K562 (cell line): ENCODE measurements at regions not wholly inside any gene's neighbourhood (a gene's known extent, or its start where the extent isn't known, plus 50 kb on each side); places are given as distances from the start of the nearest gene placed in this dataset.
A peak's percentile ranks its signal among the peaks of the same experiment; 100 is the strongest.

Experiments
- ARID1B ChIP-seq: fragments of 450-650 bp; IDR thresholded peaks from 2 replicates; pipeline ENCODE4 v1.6.1; 2016; ENCODE audit warnings: antibody characterized with exemption, mild to moderate bottlenecking, inconsistent platforms
- FOXA3 ChIP-seq, 2 experiments: fragments of 450-650 bp in 1 of 2; sonication (generic) in 1 of 2; formaldehyde crosslinking; IDR thresholded peaks in 1 of 2; conservative IDR thresholded peaks in 1 of 2; 2 replicates each; pipeline versions ENCODE4 v1.4.0 to v1.8.0; 2020 to 2022; ENCODE audit warnings: mild to moderate bottlenecking in 2 of 2, missing genetic modification reagents in 1 of 2
- FOXK2 ChIP-seq, 2 experiments: fragments of 450-650 bp; IDR thresholded peaks in 1 of 2; conservative IDR thresholded peaks in 1 of 2; 2 replicates each; pipeline ENCODE4 v1.6.1; 2016; ENCODE audit warnings: low read depth in 2 of 2, mild to moderate bottlenecking in 1 of 2
- HDAC6 ChIP-seq: IDR thresholded peaks from 2 replicates; pipeline ENCODE4 v1.6.1; 2012; ENCODE audit warnings: low read depth, mild to moderate bottlenecking, control low read depth, inconsistent platforms, low read length, moderate library complexity
- MEF2D ChIP-seq: conservative IDR thresholded peaks from 2 replicates; pipeline ENCODE4 v1.6.1; 2016; ENCODE audit warnings: low read depth, missing genetic modification characterization, missing compliant biosample characterization
- NR1H2 ChIP-seq: sonication (generic); formaldehyde crosslinking; IDR thresholded peaks from 2 replicates; pipeline ENCODE4 v1.4.0; 2020; ENCODE audit warnings: mild to moderate bottlenecking, missing genetic modification reagents
- SAFB2 ChIP-seq: fragments of 200-400 bp; formaldehyde crosslinking; IDR thresholded peaks from 2 replicates; pipeline ENCODE4 v1.6.1; 2018; ENCODE audit warnings: borderline replicate concordance, low read length, low read depth, moderate library complexity; ENCODE audit not compliant: severe bottlenecking
- SRF ChIP-seq, 2 experiments: fragments of 250-450, 450-650 bp in 1 of 2; sonication (Bioruptor Pico) in 1 of 2; sonication (generic) in 1 of 2; formaldehyde crosslinking; IDR thresholded peaks; 2 replicates each; pipeline versions ENCODE4 v1.5.0 to v1.5.1; 2020 to 2022; ENCODE audit warnings: mild to moderate bottlenecking in 1 of 2, missing genetic modification reagents in 1 of 2
- STAG1 ChIP-seq: sonication (generic); formaldehyde crosslinking; IDR thresholded peaks from 2 replicates; pipeline ENCODE4 v1.5.0; 2020; ENCODE audit warnings: missing genetic modification reagents, borderline replicate concordance
- THRAP3 ChIP-seq: fragments of 450-650 bp; IDR thresholded peaks from 2 replicates; pipeline ENCODE4 v1.6.1; 2016; ENCODE audit warnings: mild to moderate bottlenecking, inconsistent platforms, borderline replicate concordance
- ZC3H4 ChIP-seq: sonication (generic); formaldehyde crosslinking; IDR thresholded peaks from 2 replicates; pipeline ENCODE4 v1.9.0; 2021; ENCODE audit warnings: missing genetic modification reagents, borderline replicate concordance
- ZNF668 ChIP-seq: fragments of 250-450 bp; sonication (Bioruptor Pico); IDR thresholded peaks from 2 replicates; pipeline ENCODE4 v1.8.0; 2022; ENCODE audit warnings: mild to moderate bottlenecking, inconsistent platforms
- TF ChIP-seq, protein P1 (sequence below): fragments of 250-450 bp; sonication (Bioruptor Pico); IDR thresholded peaks from 2 replicates; pipeline ENCODE4 v1.5.0; 2020; ENCODE audit warnings: mild to moderate bottlenecking
- TF ChIP-seq, protein P2 (sequence below): fragments of 250-450 bp; sonication (Bioruptor Pico); IDR thresholded peaks from 2 replicates; pipeline ENCODE4 v1.4.0; 2020; ENCODE audit warnings: mild to moderate bottlenecking, moderate library complexity, borderline replicate concordance
- TF ChIP-seq, protein P3 (sequence below): sonication (generic); formaldehyde crosslinking; IDR thresholded peaks from 2 replicates; pipeline ENCODE4 v1.8.0; 2023; ENCODE audit warnings: mild to moderate bottlenecking, missing genetic modification reagents
- TF ChIP-seq, protein P4 (sequence below), 2 experiments: fragments of 250-450 bp in 1 of 2; fragments of 450-650 bp in 1 of 2; sonication (Bioruptor Pico) in 1 of 2; IDR thresholded peaks; 2 replicates each; pipeline versions ENCODE4 v1.6.1 to v1.8.0; 2016 to 2021; ENCODE audit warnings: mild to moderate bottlenecking in 2 of 2, moderate library complexity in 2 of 2, missing compliant biosample characterization in 1 of 2, missing genetic modification characterization in 1 of 2

DNA sequence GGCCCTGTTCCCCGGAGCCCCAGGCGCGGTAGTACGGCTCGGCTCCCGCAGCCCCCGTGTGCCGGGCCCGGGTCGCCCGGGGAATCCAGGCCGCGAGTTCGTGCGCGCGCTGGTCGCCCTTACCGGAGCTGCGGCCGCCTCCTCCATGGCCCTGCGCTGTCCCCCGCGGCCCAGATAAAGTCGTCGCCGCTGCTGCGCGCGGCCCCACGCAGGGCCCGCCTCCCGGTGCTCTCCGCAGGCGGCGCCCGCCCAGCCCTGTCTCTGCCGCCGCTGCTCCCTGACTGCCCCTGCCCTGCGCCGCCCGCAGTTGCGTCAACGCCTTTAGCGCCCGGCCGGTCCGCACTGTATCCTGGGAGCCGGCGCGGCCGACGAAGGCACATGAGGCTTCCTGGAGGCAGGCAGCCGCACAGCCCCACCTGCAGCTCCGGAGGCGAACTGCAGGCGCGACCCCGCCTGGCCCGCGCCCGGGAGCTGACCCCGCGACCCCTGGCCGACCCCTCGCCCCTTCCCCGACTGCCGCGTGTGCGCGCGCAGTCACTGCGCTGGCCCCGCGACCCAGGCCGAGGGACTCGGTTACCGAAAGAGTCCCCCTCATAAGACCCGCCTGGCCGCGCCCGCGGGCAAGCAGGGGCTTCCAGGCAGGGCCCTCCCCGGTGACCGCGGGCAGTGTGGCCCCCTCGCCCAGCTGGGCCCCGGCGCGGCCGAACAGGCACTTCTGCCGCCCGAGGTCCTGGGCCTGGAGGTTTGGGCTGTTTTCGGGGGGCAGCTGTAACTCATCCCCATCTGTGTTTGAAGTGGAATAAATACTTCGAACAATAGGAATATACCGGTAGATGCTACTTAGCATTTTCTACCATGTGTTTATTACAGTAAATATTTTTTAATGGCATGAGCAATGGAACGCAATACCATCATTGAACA, 127.1 kb upstream of the ZNF746 start (continued):
- TF ChIP-seq, protein P1, sequence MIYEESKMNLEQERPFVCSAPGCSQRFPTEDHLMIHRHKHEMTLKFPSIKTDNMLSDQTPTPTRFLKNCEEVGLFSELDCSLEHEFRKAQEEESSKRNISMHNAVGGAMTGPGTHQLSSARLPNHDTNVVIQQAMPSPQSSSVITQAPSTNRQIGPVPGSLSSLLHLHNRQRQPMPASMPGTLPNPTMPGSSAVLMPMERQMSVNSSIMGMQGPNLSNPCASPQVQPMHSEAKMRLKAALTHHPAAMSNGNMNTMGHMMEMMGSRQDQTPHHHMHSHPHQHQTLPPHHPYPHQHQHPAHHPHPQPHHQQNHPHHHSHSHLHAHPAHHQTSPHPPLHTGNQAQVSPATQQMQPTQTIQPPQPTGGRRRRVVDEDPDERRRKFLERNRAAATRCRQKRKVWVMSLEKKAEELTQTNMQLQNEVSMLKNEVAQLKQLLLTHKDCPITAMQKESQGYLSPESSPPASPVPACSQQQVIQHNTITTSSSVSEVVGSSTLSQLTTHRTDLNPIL (CRISPR knock-in tag), result no peak
- TF ChIP-seq SRF (CRISPR knock-in tag; IDR thresholded peaks at IDR 0.05), result peak in 1 of 2 experiments; percentile 72; a peak in 2 of 4 replicates
- no peak for TF ChIP-seq THRAP3
- TF ChIP-seq SAFB2, result no peak
- TF ChIP-seq ZC3H4 (CRISPR knock-in tag), result 0 out of 2 replicates have a peak, but pooled peaks have one; percentile 67
- TF ChIP-seq MEF2D (tag), result no peak
- no peak for TF ChIP-seq FOXK2 (conservative IDR thresholded peaks at IDR 0.05 in 1 of 2, IDR thresholded peaks at IDR 0.05 in 1 of 2; ENCODE audit: low read depth in 2 of 2)
- peak; percentile 94; the same call in 1 of the 2 replicates for TF ChIP-seq HDAC6
- TF ChIP-seq STAG1 (CRISPR knock-in tag), result peak; percentile 40; the same call in 1 of the 2 replicates
- TF ChIP-seq, protein P2, sequence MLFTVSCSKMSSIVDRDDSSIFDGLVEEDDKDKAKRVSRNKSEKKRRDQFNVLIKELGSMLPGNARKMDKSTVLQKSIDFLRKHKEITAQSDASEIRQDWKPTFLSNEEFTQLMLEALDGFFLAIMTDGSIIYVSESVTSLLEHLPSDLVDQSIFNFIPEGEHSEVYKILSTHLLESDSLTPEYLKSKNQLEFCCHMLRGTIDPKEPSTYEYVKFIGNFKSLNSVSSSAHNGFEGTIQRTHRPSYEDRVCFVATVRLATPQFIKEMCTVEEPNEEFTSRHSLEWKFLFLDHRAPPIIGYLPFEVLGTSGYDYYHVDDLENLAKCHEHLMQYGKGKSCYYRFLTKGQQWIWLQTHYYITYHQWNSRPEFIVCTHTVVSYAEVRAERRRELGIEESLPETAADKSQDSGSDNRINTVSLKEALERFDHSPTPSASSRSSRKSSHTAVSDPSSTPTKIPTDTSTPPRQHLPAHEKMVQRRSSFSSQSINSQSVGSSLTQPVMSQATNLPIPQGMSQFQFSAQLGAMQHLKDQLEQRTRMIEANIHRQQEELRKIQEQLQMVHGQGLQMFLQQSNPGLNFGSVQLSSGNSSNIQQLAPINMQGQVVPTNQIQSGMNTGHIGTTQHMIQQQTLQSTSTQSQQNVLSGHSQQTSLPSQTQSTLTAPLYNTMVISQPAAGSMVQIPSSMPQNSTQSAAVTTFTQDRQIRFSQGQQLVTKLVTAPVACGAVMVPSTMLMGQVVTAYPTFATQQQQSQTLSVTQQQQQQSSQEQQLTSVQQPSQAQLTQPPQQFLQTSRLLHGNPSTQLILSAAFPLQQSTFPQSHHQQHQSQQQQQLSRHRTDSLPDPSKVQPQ (CRISPR knock-in tag), result 0 out of 2 replicates have a peak, but pooled peaks have one; percentile 52
- TF ChIP-seq FOXA3 (CRISPR knock-in tag; conservative IDR thresholded peaks at IDR 0.05 in 1 of 2, IDR thresholded peaks at IDR 0.05 in 1 of 2), result peak in 1 of 2 experiments; percentile 75; a peak in 1 of 4 replicates
- TF ChIP-seq ZNF668 (CRISPR knock-in tag), result no peak
- no peak for TF ChIP-seq ARID1B
- TF ChIP-seq, protein P3, sequence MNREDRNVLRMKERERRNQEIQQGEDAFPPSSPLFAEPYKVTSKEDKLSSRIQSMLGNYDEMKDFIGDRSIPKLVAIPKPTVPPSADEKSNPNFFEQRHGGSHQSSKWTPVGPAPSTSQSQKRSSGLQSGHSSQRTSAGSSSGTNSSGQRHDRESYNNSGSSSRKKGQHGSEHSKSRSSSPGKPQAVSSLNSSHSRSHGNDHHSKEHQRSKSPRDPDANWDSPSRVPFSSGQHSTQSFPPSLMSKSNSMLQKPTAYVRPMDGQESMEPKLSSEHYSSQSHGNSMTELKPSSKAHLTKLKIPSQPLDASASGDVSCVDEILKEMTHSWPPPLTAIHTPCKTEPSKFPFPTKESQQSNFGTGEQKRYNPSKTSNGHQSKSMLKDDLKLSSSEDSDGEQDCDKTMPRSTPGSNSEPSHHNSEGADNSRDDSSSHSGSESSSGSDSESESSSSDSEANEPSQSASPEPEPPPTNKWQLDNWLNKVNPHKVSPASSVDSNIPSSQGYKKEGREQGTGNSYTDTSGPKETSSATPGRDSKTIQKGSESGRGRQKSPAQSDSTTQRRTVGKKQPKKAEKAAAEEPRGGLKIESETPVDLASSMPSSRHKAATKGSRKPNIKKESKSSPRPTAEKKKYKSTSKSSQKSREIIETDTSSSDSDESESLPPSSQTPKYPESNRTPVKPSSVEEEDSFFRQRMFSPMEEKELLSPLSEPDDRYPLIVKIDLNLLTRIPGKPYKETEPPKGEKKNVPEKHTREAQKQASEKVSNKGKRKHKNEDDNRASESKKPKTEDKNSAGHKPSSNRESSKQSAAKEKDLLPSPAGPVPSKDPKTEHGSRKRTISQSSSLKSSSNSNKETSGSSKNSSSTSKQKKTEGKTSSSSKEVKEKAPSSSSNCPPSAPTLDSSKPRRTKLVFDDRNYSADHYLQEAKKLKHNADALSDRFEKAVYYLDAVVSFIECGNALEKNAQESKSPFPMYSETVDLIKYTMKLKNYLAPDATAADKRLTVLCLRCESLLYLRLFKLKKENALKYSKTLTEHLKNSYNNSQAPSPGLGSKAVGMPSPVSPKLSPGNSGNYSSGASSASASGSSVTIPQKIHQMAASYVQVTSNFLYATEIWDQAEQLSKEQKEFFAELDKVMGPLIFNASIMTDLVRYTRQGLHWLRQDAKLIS, result peak; percentile 60
- TF ChIP-seq, protein P4, sequence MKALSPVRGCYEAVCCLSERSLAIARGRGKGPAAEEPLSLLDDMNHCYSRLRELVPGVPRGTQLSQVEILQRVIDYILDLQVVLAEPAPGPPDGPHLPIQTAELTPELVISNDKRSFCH (CRISPR knock-in tag; IDR thresholded peaks at IDR 0.05), result no peak
- TF ChIP-seq, protein P4 (tag; IDR thresholded peaks at IDR 0.05), result peak; percentile 85; the same call in 1 of the 2 replicates
- TF ChIP-seq NR1H2, result no peak; the same call in 1 of the 2 replicates
